ENCODE measurements at regions not wholly inside any gene's neighbourhood (a gene's known extent, or its start where the extent isn't known, plus 50 kb on each side); places are given as distances from the start of the nearest gene placed in this dataset.

DNA sequence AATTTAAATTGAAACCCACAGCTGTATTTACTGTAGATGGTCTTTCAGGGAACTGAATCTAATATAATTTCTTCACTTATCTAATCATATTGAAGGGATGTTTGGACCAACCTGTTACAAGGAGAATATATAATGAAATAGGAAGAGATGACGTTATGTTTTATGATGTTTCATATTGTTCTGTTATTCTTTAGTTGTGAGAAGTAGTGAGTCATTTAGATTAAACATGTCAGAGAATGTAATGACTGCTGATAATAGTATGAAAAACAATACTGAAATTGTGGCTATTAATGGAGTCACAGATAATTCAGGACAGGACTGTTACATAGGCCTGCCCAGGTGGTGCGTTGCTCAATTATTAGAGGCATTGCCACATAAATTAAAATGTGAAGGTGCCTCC lies 1993.4 kb downstream of the EFNA5 start:
- DNase-seq, result peak; percentile 40

DNA sequence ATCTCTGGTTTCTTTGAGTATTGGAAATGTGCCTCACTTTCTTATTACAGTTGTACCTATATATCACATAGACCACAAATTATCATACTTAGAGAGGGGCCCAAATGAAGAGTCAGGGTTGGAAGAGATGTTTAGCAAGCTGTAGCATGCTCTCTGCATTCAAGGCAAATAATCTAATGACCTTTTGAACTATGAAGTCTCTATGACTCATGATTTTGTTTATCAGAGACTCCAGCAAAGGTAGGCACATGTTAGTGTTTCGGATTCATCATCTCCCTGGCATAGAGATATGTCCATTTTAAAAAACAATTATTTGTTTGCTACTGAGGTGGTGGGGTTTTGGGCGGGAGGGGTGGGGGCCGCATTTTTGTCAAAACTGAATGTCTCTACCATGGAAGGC lies 2000.1 kb downstream of the EFNA5 start:
- no peak for DNase-seq

DNA sequence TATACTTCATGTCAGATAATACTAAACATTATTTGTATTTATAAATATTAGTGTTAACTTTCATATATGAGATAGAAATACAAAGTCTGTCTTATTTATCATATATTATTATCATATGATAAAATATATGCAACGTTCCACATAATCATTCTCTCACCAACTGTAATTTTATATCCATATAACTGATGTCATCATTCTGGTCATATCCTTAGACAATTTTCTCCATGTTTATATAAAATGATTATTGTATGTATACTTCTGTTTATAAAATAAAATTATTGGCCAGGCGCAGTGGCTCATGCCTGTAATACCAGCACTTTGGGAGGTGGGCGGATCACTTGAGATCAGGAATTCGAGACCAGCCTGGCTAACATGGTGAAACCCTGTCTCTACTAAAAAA lies 2007.1 kb downstream of the EFNA5 start:
- no peak for DNase-seq

DNA sequence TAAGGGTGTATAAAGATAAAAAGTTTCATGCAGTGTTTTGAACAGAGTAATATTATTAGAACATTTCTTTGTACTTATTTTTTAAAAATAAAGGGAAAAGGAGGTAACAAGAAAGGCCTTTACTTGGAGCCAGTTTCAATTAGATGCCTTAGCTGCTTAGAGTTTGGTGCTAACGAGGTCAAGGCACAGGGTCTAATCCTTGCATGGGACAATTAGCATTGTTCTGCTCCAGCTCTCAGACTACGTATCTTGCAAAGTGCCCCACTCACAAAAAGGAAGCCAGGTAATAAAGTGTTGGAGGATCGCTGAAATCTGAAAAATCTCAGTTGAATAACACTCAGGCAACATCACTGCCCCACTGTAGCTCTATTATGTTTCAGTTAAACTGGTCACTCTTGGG lies 2011.3 kb downstream of the EFNA5 start:
- DNase-seq, result no peak

DNA sequence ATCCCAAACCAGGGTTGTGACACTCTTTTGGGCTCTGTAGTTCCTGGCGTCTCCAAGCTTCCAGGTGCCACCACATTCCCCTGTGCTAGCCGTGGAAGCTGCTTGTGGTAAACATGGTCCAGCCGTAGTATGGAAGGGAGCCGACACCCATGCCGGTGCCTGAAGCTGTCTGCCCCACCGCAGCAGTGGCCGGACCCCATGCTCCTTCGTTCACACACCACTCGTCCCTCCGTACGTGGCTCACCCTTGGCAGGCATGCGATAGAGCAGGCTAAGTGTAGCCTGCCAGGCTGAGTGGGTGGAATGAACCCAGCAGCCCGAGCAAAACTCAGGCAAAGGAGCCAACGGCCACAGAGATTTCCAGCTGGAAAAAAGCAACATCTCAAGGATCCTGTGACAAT lies 2030.4 kb downstream of the EFNA5 start:
- DNase-seq, result no peak

DNA sequence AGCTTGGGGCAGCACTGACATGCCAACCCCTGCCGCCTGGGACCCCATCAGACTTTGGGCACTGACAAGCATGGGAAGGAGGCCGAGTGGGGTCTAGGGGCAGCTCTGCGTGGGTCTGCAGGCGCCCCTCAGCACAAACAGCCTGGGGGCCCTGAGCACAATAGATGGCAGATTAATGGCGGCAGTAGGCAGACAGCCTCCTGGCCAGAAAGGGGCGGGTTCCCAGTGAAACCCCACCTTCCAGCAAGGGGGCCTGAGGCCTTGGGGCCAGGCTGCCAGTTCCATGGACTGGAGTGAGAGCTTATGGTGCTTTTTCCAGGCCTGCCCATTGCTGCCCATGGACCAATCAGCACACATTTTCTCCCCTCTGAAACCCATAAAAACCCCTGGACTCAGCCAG lies 2031.2 kb downstream of the EFNA5 start:
- DNase-seq, result no peak

DNA sequence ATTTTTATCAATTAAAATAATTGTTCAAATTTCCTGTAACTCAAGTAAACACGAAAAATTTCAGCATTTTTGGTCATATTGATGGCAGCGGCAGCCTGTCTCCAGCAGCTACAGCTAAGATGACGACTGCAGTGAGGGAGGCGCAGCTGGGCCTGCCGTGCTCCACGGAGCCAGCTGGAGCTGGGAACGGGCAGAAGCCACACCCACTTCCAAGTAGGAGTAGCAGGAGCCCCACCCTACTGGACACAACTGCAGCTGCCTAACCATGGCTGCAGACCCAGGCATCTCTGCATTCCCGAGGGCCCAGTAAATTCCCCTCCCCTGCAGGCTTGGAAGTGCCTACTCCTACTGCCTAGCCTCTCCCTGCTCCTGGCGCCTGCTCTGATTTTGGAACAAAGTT lies 2031.7 kb downstream of the EFNA5 start:
- DNase-seq, result no peak

DNA sequence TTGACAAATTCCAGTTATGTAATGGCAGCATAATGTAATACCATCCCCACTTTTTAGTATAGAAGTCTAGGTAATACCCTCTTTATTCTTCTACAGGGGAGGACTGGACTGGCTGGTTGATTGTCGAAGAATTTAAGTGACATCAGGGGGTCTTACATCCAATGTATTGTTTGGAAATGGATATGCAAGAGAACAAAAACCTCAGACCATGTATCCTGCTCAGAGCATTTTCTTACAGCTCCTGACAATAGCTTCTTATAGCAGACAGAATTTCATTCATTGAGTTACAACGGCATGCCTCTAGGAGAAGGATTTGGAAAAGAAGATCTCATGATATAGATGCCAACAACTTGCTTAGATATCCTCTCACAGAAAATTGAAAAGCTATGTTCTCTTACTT lies 2032.3 kb downstream of the EFNA5 start:
- no peak for DNase-seq

DNA sequence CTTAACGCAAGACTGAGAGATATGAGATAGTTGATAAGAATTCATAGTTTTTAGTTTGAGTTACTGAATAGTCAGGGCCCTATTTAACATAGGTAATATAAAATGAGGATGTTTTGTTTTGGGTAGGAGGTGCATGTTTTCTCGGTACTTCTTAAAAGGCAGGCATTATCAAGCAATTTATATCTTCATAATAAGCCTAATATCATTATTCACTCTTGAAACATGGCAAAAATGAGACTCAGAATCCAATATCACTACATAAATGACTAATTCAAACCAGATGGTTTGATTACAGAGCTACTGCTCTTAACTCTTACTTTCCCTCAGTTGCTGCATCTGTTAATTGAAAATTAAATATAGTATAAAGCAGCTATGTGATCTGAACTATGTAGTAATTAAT lies 2038.7 kb downstream of the EFNA5 start:
- DNase-seq, result peak; percentile 7

DNA sequence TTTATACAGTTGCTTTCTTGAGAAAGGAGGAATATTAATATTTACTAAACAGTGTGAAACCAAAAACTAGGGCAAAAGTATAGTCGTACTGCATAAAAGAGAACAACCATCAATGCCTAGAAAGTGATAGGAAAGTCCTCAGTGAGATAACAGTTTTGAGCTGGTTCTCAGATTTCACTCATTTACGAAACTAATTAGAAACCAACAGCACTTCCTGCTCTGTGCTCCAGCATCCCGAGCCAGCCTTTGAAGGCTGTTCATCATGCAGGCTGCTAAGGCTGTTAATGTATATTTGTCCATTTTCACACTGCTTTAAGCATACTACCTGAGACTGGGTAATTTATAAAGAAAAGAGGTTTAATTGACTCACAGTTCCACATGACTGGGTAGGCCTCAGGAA lies 2039.9 kb downstream of the EFNA5 start:
- DNase-seq, result no peak

DNA sequence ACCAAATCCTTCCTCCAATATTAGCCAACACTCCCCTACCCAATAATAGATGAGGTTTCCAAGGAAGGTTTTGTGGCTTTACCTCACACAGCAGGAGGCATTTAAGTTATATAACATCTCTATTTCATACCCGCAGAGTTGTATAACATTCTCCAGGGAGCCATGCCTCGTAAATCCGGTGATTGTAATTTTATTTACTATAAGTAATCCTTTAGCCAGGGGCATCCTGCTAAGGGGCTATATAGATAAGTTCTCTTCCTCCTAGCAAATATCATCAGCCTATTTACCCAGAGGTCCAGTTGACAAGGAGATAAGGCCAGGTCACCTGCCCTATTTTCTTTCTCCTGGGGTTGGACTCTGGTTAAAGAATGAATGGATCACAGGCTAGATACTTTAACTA lies 2051.0 kb downstream of the EFNA5 start:
- no peak for DNase-seq

DNA sequence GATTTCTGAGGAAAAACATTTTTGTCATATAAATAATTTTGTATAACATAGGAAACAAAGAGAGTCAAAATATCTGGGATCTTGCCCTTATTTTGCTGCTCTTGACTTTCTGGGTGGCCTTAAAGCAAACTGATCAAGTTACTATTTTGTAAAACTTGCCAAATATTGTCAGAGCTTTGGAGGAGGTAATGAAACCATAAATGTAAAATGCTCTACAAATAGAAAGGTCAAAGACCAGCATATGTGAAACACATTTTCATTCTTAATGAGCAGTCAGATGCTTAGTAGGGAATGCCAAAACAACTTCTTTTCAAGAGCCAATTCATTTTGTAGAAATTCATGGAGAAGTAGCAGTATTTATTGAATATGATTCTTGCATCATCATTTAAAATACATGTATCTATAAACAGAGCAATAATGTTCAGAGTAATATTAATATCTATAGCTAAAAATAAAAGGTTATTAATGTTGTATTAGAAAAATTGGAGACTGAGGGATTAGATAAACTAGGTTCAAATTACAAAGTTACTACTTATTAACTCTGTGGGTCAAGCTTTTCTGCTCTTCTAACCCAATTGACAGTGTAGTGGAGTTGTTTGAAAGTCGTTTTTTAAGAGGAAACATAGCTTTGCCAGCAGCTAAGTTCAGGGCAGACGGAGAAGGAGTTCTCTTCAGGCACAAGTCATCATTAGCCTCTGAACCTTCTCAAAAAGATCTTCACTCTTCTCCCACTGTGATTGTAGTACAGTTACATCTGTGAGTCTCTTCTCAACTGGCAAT lies 2053.1 kb downstream of the EFNA5 start:
- DNase-seq, result no peak

DNA sequence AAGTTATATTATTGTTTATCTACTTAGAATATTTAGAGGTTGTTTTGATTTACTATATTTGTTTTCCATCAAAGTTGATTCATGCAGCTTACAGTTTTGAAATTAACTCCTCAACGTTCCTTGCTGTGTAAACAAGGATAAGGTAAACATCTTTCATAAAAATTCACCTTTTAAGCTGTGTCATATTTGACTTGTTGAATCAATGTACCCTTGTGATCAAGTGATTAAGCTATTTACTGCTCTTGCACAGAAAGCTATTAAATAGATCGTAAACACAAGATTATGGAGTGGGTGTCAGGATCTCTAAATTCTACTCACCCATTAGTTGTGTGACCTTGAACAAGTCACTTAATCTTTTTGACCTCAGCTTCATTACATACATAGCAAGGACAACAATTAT lies 2054.0 kb upstream of the NUDT12 start:
- no peak for DNase-seq

DNA sequence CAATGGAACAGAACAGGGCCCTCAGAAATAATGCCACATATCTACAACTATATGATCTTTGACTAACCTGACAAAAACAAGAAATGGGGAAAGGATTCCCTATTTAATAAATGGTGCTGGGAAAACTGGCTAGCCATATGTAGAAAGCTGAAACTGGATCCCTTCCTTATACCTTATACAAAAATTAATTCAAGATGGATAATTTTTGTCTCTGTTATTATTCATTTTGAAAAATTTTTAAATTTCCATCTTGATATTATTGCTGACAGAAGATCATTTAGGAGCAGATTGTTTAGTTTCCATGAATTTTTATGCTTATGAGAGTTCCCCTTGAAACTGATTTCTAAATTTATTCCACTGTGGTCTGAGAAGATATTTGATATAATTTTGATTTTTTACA lies 2039.8 kb upstream of the NUDT12 start:
- DNase-seq, result peak; percentile 5

DNA sequence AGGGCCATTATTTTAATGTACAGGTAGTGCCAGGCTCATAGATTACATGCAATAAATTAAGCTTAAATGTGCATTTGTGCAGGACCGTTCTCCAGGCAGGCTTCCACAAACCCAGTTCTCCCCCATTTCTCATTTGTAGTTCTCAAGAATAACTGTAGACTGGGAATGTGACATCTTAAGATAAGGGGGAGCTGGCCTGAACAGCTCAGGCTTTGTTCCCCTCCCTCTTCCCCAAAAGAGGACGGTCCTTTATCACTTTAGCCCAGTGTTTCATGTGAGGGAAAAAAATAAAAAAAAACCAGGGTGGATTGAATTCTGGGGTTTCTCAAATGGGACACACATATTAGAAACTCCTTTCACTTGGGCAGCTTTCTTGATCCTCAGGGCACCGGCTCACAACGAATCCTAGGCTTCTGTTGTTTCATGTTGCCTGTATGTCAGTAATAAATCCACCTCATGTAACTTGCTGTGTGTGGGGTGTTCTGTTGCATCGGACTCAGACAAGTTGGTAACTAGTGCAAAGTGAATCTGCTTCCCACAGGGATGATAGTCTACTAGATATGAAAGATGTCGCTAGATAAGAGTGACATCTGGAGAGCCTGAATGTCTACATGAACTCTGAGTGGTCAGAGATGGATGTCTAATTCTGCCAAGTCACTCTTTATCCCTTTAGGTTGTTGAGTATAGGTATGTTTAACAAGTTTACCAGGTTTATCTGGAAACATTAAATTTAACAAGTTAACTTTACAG lies 2030.6 kb upstream of the NUDT12 start:
- DNase-seq, result no peak

DNA sequence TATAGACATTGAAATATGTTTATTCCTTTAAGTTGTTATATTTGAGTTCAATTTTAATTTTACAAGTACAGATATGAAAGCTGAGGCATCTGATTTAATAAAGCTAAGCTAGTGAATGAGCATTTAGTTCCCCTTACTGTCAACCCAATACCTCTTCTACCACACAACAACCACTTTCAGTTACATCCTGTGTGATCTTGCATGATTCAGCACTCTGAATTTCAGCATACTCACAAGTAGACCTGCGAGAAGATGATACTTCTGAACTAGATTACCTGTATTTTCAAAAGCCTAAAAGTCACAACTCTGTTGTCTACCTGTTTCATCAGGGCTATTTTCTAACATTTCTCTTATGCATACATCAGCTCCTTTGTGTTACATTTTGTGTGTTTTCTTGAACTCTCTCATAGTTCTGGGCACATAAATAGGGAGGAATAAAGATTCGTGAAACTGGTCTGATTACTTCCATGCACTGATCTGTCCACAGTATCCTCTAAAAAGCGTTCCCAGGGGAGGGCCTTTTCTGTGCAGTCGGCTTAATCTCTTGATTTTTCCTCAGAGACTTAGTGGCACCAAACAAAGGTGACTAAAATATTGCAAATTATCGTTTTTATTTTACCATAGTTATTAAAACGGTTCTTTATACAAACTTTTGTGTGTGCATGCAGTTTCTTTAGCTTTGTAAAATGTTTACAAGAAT lies 2025.5 kb upstream of the NUDT12 start:
- no peak for DNase-seq

DNA sequence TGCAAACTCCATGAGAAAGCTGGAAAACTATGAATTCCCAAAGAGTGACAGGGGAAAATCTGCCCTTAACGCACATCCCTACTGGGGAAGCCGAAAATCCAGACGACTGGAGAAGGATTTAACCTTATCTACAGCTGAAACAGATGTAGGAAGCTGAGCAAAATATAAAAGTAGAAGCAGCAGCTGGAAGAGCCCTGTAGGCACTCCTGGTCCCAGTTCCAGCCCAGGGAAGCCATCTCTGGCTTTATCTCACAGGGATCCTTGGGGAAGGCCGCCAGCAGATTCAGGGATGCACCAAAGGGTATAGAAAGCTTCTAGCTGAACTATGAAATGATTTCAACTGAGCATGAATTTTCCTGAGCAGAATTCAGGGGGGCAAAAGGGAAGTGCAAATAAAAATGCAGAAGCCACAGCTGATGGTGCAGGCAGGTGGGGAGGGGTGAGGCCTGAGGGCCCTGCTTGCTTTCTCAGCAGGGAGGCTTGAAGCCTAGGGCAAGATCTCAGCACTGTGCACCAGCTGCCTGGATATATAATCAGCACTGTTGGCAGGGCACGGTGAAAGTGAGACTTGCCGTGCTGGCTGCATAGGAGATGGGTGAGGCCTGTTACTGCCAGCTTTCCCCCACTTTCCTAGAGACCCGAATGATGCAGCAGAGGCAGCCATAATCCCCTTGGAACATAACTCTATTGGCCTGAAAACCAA lies 2019.5 kb upstream of the NUDT12 start:
- no peak for DNase-seq

DNA sequence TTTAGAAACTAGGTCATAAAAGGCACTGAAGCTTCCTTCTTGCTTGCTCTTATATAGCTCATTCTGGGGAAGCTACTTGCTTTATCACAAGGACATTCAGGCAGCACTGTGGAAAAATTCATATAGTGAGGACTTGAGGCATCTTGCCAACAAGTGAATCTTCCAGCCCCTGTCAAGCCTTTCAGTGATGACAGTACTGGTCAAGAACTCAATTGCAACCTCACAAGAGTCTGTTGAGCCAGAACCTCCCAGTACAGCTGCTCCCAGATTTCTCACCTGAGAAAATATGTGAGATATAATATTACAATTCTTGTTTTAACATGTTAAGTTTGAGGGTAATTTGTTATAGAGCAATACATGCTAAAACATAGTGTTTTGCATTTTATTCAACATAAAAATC lies 2011.0 kb upstream of the NUDT12 start:
- peak; percentile 33 for DNase-seq

DNA sequence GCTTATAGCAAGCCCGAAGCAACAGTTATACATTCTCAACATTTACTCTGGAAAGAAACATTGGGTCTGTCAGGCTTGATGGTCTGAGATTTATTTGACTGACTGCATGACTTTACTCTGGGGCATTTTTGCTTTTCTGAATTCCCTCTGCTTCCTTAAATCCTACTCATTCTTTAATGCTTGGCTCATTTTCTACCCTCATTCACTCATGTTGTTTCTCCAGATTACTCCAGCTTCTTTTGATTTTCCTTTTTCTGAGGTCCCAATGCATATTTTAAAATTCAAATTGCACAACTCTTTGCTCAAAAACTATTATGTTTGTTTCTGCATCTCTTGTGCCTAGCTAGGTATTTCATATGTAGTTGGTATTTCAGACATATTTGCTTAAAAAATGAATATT lies 2002.9 kb upstream of the NUDT12 start:
- peak; percentile 40 for DNase-seq

DNA sequence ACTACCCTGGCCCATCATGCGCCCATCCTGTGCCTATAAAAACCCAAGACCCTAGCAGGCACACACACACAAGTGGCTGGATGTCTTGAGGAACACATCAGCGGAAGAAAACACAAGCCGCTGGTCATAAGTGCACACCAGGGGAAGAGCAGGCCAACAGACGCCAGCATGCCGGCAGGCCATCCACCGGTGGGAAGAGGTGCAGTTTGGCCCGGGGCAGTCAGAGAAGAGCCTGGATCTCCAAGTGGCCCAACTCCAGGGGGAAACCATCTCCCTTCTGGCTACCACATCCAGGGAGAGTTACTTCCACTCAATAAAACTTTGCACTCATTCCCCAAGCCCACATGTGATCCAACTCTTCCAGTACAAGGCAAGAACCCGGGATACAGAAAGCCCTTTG lies 2001.3 kb upstream of the NUDT12 start:
- no peak for DNase-seq

DNA sequence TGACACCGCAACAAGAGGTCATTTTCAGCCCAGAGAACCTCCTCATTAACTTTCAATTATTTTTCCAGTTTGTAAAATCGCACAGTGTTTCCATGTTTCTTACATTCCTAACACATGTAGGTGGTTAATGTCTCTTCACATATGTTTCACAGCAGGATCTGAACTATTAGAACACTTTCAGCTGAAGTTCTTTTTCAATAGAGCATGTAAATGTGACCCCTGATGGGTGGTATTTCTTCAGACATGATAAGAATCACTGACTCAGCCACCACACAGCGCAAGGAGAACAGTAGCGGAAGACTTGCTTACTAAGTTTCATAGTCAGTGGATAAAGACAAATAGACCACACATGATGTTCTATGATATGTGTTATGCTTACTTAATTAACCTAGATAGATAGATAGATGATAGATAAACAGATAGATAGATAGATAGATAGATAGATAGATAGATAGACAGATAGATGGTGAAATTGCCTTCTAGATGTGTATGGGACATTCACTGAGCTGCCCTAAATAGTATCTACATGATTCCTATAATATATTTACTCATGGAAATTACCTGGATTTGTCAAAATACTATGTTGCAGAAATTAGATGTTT lies 1992.1 kb upstream of the NUDT12 start:
- DNase-seq, result peak; percentile 40

DNA sequence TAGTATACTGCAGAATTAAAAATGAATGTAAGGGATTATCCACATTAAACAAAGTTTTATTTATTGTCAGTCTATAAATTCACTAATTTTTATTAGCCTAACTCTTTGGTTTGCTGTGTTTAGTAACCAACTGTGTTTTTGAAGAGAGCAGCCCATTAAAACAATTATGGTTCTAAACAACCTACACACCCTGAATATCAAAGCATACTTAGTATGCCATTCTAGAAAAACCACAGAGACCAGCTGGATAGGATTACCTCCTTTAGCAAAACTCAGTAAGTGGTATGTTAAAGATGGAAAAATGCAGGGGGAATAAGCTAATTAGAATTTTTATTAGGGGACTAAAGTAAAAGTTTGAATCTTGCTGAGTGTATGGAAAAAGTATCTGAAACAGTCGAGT lies 1981.7 kb upstream of the NUDT12 start:
- DNase-seq, result no peak

DNA sequence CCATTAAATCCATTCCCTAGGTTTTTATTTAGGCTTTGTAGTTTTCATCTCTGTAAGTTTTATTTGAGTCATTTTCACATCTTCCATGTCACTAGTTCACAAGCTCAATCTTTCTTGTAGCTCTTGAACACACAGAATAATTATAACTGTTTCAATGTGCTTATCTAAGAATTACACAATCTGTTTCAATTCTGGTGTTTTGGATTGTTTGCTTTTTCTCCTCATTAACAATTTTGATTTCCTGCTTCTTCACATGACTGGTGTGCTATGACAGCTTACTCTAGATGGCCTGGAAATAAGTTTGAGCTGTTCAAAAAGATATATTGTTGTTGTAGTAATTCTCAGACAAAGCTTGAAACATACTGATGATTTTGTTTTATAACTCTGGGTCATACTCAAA lies 1974.1 kb upstream of the NUDT12 start:
- no peak for DNase-seq

All from fibroblast of skin of back (primary cell).